ENCODE measurements at regions not wholly inside any gene's neighbourhood (a gene's known extent, or its start where the extent isn't known, plus 50 kb on each side); places are given as distances from the start of the nearest gene placed in this dataset.

GRCh38 chr5:124252191-124252638 is 494.2 kb downstream of the ZNF608 start:
- no peak overlapping the region for H3K4me3 ChIP-seq (ENCODE audit: control insufficient read depth in 2 of 3, extremely low read depth in 1 of 3, insufficient read depth in 2 of 3, low read depth in 1 of 3, low read length in 3 of 3)
- TF ChIP-seq EZH2 (IDR thresholded peaks at IDR 0.05; ENCODE audit: low read length) (no peak), CTCF (optimal IDR thresholded peaks at IDR 0.05 in 1 of 3, IDR thresholded peaks at IDR 0.05 in 1 of 3, conservative IDR thresholded peaks at IDR 0.05 in 1 of 3; ENCODE audit: extremely low read depth in 1 of 3, insufficient read depth in 2 of 3, low read length in 3 of 3) (no peak)
- H3K4me2 ChIP-seq (ENCODE audit: control insufficient read depth, extremely low read depth, insufficient read depth, low read depth, low read length), result no peak overlapping the region
- DNase-seq (ENCODE audit: low read depth, low spot score) (no peak), FAIRE-seq (no peak)
- H3K36me3 ChIP-seq (ENCODE audit: control insufficient read depth in 2 of 2, extremely low read depth in 1 of 2, insufficient read depth in 2 of 2, low read length in 2 of 2), result no peaks in the 10 kb centered on the region
- no peaks in the 10 kb centered on the region for H3K9me3 ChIP-seq (ENCODE audit: control insufficient read depth, low read depth, low read length)
- H3K9ac ChIP-seq (ENCODE audit: control insufficient read depth, extremely low read depth, insufficient read depth, low read length), result no peak overlapping the region
- dilution Hi-C loops (cut with MboI; ENCODE audit: extremely low pct_ligation_motif_present, low sequenced_read_pairs), result no loop called here
- no peak overlapping the region for H2AFZ ChIP-seq (ENCODE audit: control insufficient read depth, low read length)
- H3K27me3 ChIP-seq (ENCODE audit: control insufficient read depth, extremely low read depth, insufficient read depth, low read length), result no peaks in the 10 kb centered on the region
- no peak overlapping the region for H3K27ac ChIP-seq (ENCODE audit: control insufficient read depth, insufficient read depth, low read length)
- no peaks in the 10 kb centered on the region for H3K79me2 ChIP-seq (ENCODE audit: control insufficient read depth, insufficient read depth, low read length)
- H3K9me1 ChIP-seq (ENCODE audit: control insufficient read depth, extremely low read depth, insufficient read depth, low read length), result no peaks in the 10 kb centered on the region
- H4K20me1 ChIP-seq (ENCODE audit: control insufficient read depth, extremely low read depth, insufficient read depth, low read length), result no peaks in the 10 kb centered on the region
- H3K4me1 ChIP-seq (ENCODE audit: control insufficient read depth, extremely low read depth, insufficient read depth, low read length), result no peaks in the 10 kb centered on the region

- DNase-seq (ENCODE audit: low read depth, low spot score) (no peak), FAIRE-seq (no peak)
- Histone ChIP-seq H3K9me1 (ENCODE audit: control insufficient read depth, extremely low read depth, insufficient read depth, low read length) (no peaks in the 10 kb centered on the region), H3K4me2 (ENCODE audit: control insufficient read depth, extremely low read depth, insufficient read depth, low read depth, low read length) (no peak overlapping the region), H3K9ac (ENCODE audit: control insufficient read depth, extremely low read depth, insufficient read depth, low read length) (no peak overlapping the region), H2AFZ (ENCODE audit: control insufficient read depth, low read length) (no peak overlapping the region), H3K79me2 (ENCODE audit: control insufficient read depth, insufficient read depth, low read length) (no peaks in the 10 kb centered on the region), H4K20me1 (ENCODE audit: control insufficient read depth, extremely low read depth, insufficient read depth, low read length) (no peaks in the 10 kb centered on the region), H3K27me3 (ENCODE audit: control insufficient read depth, extremely low read depth, insufficient read depth, low read length) (no peaks in the 10 kb centered on the region), H3K36me3 (ENCODE audit: control insufficient read depth in 2 of 2, extremely low read depth in 1 of 2, insufficient read depth in 2 of 2, low read length in 2 of 2) (no peaks in the 10 kb centered on the region), H3K4me3 (ENCODE audit: control insufficient read depth in 2 of 3, extremely low read depth in 1 of 3, insufficient read depth in 2 of 3, low read depth in 1 of 3, low read length in 3 of 3) (no peak overlapping the region), H3K4me1 (ENCODE audit: control insufficient read depth, extremely low read depth, insufficient read depth, low read length) (no peaks in the 10 kb centered on the region), H3K27ac (ENCODE audit: control insufficient read depth, insufficient read depth, low read length) (no peak overlapping the region), H3K9me3 (ENCODE audit: control insufficient read depth, low read depth, low read length) (no peaks in the 10 kb centered on the region)
- TF ChIP-seq EZH2 (IDR thresholded peaks at IDR 0.05; ENCODE audit: low read length), result no peak
- no peak for TF ChIP-seq CTCF (optimal IDR thresholded peaks at IDR 0.05 in 1 of 3, IDR thresholded peaks at IDR 0.05 in 1 of 3, conservative IDR thresholded peaks at IDR 0.05 in 1 of 3; ENCODE audit: extremely low read depth in 1 of 3, insufficient read depth in 2 of 3, low read length in 3 of 3)
- dilution Hi-C loops (cut with MboI; ENCODE audit: extremely low pct_ligation_motif_present, low sequenced_read_pairs), result no loop called here
Observed at GRCh38 chr5:124245276-124245675, 501.2 kb downstream of the ZNF608 start.

Measured in keratinocyte (primary cell).